Keratinocyte (primary cell): ENCODE measurements at regions not wholly inside any gene's neighbourhood (a gene's known extent, or its start where the extent isn't known, plus 50 kb on each side); places are given as distances from the start of the nearest gene placed in this dataset.

Source experiments
- CTCF ChIP-seq, 3 experiments: IDR thresholded peaks in 1 of 3; conservative IDR thresholded peaks in 1 of 3; optimal IDR thresholded peaks in 1 of 3; 2 replicates in 2 of 3; 3 replicates in 1 of 3; pipeline versions ENCODE3 to v1.5.1; 2011; ENCODE audit warnings: low read length in 3 of 3, mild to moderate bottlenecking in 3 of 3, moderate library complexity in 2 of 3, control low read depth in 1 of 3, inconsistent platforms in 1 of 3; ENCODE audit not compliant: insufficient read depth in 2 of 3; ENCODE audit errors: extremely low read depth in 1 of 3
- EZH2 ChIP-seq: IDR thresholded peaks from one replicate; pipeline ENCODE4 v1.6.1; 2012; ENCODE audit warnings: inconsistent platforms, mild to moderate bottlenecking, low read length, moderate library complexity

- TF ChIP-seq CTCF (optimal IDR thresholded peaks at IDR 0.05 in 1 of 3, IDR thresholded peaks at IDR 0.05 in 1 of 3, conservative IDR thresholded peaks at IDR 0.05 in 1 of 3; ENCODE audit: extremely low read depth in 1 of 3, insufficient read depth in 2 of 3, low read length in 3 of 3) (no peak), EZH2 (no peak)
Measured at GRCh38 chr12:59040656-59041055, 120.4 kb upstream of the LRIG3 start.
